Trophoblast cell (in vitro differentiated cells and primary cell): ENCODE measurements at regions not wholly inside any gene's neighbourhood (a gene's known extent, or its start where the extent isn't known, plus 50 kb on each side); places are given as distances from the start of the nearest gene placed in this dataset.

ENCODE experiments used
- DNase-seq, 2 donors: peaks; one replicate each; pipeline ENCODE4 v3.0.0-alpha.2; 2016
- H2AFZ ChIP-seq: 2 replicates; pipeline ENCODE4 v1.6.1; 2013; ENCODE audit warnings: low read length, moderate library complexity, mild to moderate bottlenecking; ENCODE audit not compliant: insufficient read depth, poor library complexity
- H2AK5ac ChIP-seq: 2 replicates; pipeline ENCODE4 v1.6.1; 2013; ENCODE audit warnings: mild to moderate bottlenecking, low read length
- H2BK120ac ChIP-seq: 2 replicates; pipeline ENCODE4 v1.6.1; 2013; ENCODE audit warnings: low read length, mild to moderate bottlenecking, moderate library complexity; ENCODE audit not compliant: insufficient read depth, poor library complexity
- H2BK12ac ChIP-seq: 2 replicates; pipeline ENCODE4 v1.6.1; 2013; ENCODE audit warnings: mild to moderate bottlenecking, low read length, moderate library complexity
- H2BK5ac ChIP-seq: 2 replicates; pipeline ENCODE4 v1.6.1; 2013; ENCODE audit warnings: low read length, low read depth, moderate library complexity, mild to moderate bottlenecking; ENCODE audit not compliant: poor library complexity
- H3K14ac ChIP-seq: 2 replicates; pipeline ENCODE4 v1.6.1; 2013; ENCODE audit warnings: mild to moderate bottlenecking, low read length
- H3K18ac ChIP-seq: 2 replicates; pipeline ENCODE4 v1.6.1; 2013; ENCODE audit warnings: mild to moderate bottlenecking, low read length
- H3K23ac ChIP-seq: 2 replicates; pipeline ENCODE4 v1.6.1; 2013; ENCODE audit warnings: low read length
- H3K27ac ChIP-seq: 2 replicates; pipeline ENCODE4 v1.5.1; 2013; ENCODE audit warnings: low read depth, mild to moderate bottlenecking, inconsistent platforms, low read length, moderate library complexity
- H3K27me3 ChIP-seq: 2 replicates; pipeline ENCODE4 v1.6.1; 2013; ENCODE audit warnings: inconsistent platforms, mild to moderate bottlenecking, low read length, moderate library complexity; ENCODE audit not compliant: insufficient read depth
- H3K36me3 ChIP-seq, 2 experiments: 1 replicate in 1 of 2; 2 replicates in 1 of 2; pipeline ENCODE4 v1.6.1; 2013; ENCODE audit warnings: low read length in 2 of 2, mild to moderate bottlenecking in 2 of 2, moderate library complexity in 1 of 2; ENCODE audit not compliant: insufficient read depth in 2 of 2, control insufficient read depth in 1 of 2
- H3K4ac ChIP-seq: 2 replicates; pipeline ENCODE4 v1.6.1; 2013; ENCODE audit warnings: low read depth, mild to moderate bottlenecking, low read length, moderate library complexity
- H3K4me1 ChIP-seq, 2 experiments: 1 replicate in 1 of 2; 2 replicates in 1 of 2; pipeline ENCODE4 v1.6.1; 2013; ENCODE audit warnings: low read length in 2 of 2, mild to moderate bottlenecking in 2 of 2, moderate library complexity in 1 of 2; ENCODE audit not compliant: insufficient read depth in 2 of 2, control insufficient read depth in 1 of 2
- H3K4me2 ChIP-seq: 2 replicates; pipeline ENCODE4 v1.6.1; 2013; ENCODE audit warnings: inconsistent platforms, mild to moderate bottlenecking, low read length, moderate library complexity
- H3K4me3 ChIP-seq: 2 replicates; pipeline ENCODE4 v1.5.1; 2013; ENCODE audit warnings: mild to moderate bottlenecking, low read depth, low read length, inconsistent platforms
- H3K79me1 ChIP-seq: one replicate; pipeline ENCODE4 v1.6.1; 2013; ENCODE audit warnings: low read length
- H3K79me2 ChIP-seq: 2 replicates; pipeline ENCODE4 v1.6.1; 2013; ENCODE audit warnings: low read length, mild to moderate bottlenecking; ENCODE audit not compliant: control insufficient read depth, insufficient read depth, poor library complexity
- H3K9ac ChIP-seq: 2 replicates; pipeline ENCODE4 v1.6.1; 2013; ENCODE audit warnings: mild to moderate bottlenecking, low read length
- H3K9me3 ChIP-seq: 2 replicates; pipeline ENCODE4 v1.6.1; 2013; ENCODE audit warnings: low read depth, mild to moderate bottlenecking, control low read depth, inconsistent platforms, low read length; ENCODE audit not compliant: insufficient read depth
- H4K12ac ChIP-seq: 2 replicates; pipeline ENCODE4 v1.6.1; 2013; ENCODE audit warnings: low read depth, mild to moderate bottlenecking, low read length, moderate library complexity
- H4K8ac ChIP-seq: 2 replicates; pipeline ENCODE4 v1.6.1; 2013; ENCODE audit warnings: low read depth, mild to moderate bottlenecking, low read length, moderate library complexity
- H4K91ac ChIP-seq: one replicate; pipeline ENCODE4 v1.6.1; 2013; ENCODE audit warnings: low read depth, mild to moderate bottlenecking, low read length, moderate library complexity
- WGBS: extraction: QIAGEN DNeasy Blood & Tissue Kit; methylation state at CpG from one replicate; pipeline ENCODE4 v1.1.7; 2013; ENCODE audit warnings: missing lambda C conversion rate; ENCODE audit not compliant: insufficient read length, insufficient coverage; ENCODE audit errors: extremely low coverage; 5-methylcytosine and 5-hydroxymethylcytosine counted together

DNA sequence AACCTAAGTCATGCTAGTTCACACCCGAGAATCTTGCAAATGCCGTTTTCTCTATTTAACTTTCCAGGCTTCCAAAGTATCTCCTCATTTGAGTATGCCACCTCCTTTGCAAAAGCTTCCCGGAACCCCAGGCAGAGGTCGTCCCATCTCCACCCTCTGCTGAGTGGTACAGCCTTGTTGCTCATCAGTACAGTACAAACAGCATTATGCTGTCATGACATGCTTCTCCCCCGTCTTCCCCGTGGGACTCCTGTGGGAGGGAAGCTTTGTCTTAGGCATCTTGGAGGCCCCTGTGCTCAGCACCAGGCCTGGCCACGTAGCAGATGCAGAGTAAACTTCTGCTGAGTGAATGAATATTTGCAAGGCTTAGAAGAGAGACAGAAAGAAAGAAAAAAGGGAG is 102.7 kb downstream of the CDCA7 start:
- no peaks in the 10 kb centered on the region for H3K9me3 ChIP-seq
- no peak overlapping the region for H3K23ac ChIP-seq
- H4K91ac ChIP-seq: no peak overlapping the region
- DNase-seq: no peak
- H3K27ac ChIP-seq: no peak overlapping the region
- H3K4ac ChIP-seq: no peak overlapping the region
- H2BK12ac ChIP-seq: no peak overlapping the region
- H3K18ac ChIP-seq: no peak overlapping the region
- no peaks in the 10 kb centered on the region for H3K36me3 ChIP-seq
- no peak overlapping the region for H3K14ac ChIP-seq
- no peak overlapping the region for H2AFZ ChIP-seq
- no peaks in the 10 kb centered on the region for H3K79me2 ChIP-seq
- no peak overlapping the region for H3K4me2 ChIP-seq
- H3K4me1 ChIP-seq: no peaks in the 10 kb centered on the region
- no peak overlapping the region for H2AK5ac ChIP-seq
- no peak overlapping the region for H3K4me3 ChIP-seq
- H3K9ac ChIP-seq: no peak overlapping the region
- H3K27me3 ChIP-seq: no peaks in the 10 kb centered on the region
- WGBS: no CpG with 5 or more reads among the region's 7 CpGs
- H4K8ac ChIP-seq: no peak overlapping the region
- no peaks in the 10 kb centered on the region for H3K79me1 ChIP-seq
- no peak overlapping the region for H4K12ac ChIP-seq
- H2BK120ac ChIP-seq: no peak overlapping the region
- H2BK5ac ChIP-seq: no peak overlapping the region

GRCh38 chr2:173458991-173459780 is 104.5 kb downstream of the CDCA7 start:
- no CpG with 5 or more reads among the region's 8 CpGs for WGBS
- Histone ChIP-seq H2BK120ac (no peak overlapping the region), H3K4me1 (no peaks in the 10 kb centered on the region), H3K27ac (no peak overlapping the region), H2BK12ac (no peak overlapping the region), H3K18ac (no peak overlapping the region), H3K9ac (no peak overlapping the region), H2AFZ (no peak overlapping the region), H4K91ac (no peak overlapping the region), H3K36me3 (no peaks in the 10 kb centered on the region), H3K14ac (no peak overlapping the region), H3K4me2 (no peak overlapping the region), H3K23ac (no peak overlapping the region), H4K12ac (no peak overlapping the region), H3K79me2 (no peaks in the 10 kb centered on the region), H2BK5ac (no peak overlapping the region), H4K8ac (no peak overlapping the region), H3K79me1 (no peaks in the 10 kb centered on the region), H3K4me3 (no peak overlapping the region), H3K27me3 (no peaks in the 10 kb centered on the region), H3K4ac (no peak overlapping the region), H2AK5ac (no peak overlapping the region), H3K9me3 (no peaks in the 10 kb centered on the region)
- DNase-seq: no peak

- no peaks in the 10 kb centered on the region for H3K79me2 ChIP-seq
- no peak overlapping the region for H3K9ac ChIP-seq
- H4K12ac ChIP-seq: no peak overlapping the region
- H4K8ac ChIP-seq: no peak overlapping the region
- H3K79me1 ChIP-seq: no peaks in the 10 kb centered on the region
- no peak overlapping the region for H3K23ac ChIP-seq
- no peaks in the 10 kb centered on the region for H3K9me3 ChIP-seq
- no peak overlapping the region for H3K4me3 ChIP-seq
- no peak for DNase-seq
- H2BK12ac ChIP-seq: no peak overlapping the region
- H3K4ac ChIP-seq: no peak overlapping the region
- no CpG with 5 or more reads among the region's 14 CpGs for WGBS
- no peaks in the 10 kb centered on the region for H3K27me3 ChIP-seq
- no peak overlapping the region for H3K4me2 ChIP-seq
- H3K14ac ChIP-seq: no peak overlapping the region
- H2BK120ac ChIP-seq: no peak overlapping the region
- no peak overlapping the region for H3K27ac ChIP-seq
- no peak overlapping the region for H2BK5ac ChIP-seq
- no peaks in the 10 kb centered on the region for H3K36me3 ChIP-seq
- H4K91ac ChIP-seq: no peak overlapping the region
- no peak overlapping the region for H2AFZ ChIP-seq
- H3K4me1 ChIP-seq: no peaks in the 10 kb centered on the region
- no peak overlapping the region for H2AK5ac ChIP-seq
- no peak overlapping the region for H3K18ac ChIP-seq
Measured at GRCh38 chr2:173462892-173463840, 108.5 kb downstream of the CDCA7 start.

GRCh38 chr2:173463846-173464245 is 109.2 kb downstream of the CDCA7 start:
- H2AK5ac ChIP-seq: no peak overlapping the region
- H3K36me3 ChIP-seq: no peaks in the 10 kb centered on the region
- no peaks in the 10 kb centered on the region for H3K4me1 ChIP-seq
- H3K79me2 ChIP-seq: no peaks in the 10 kb centered on the region
- H3K9me3 ChIP-seq: no peaks in the 10 kb centered on the region
- H2BK12ac ChIP-seq: no peak overlapping the region
- no peak overlapping the region for H4K8ac ChIP-seq
- no peak overlapping the region for H4K12ac ChIP-seq
- no peaks in the 10 kb centered on the region for H3K27me3 ChIP-seq
- no peak overlapping the region for H3K9ac ChIP-seq
- no peak overlapping the region for H3K23ac ChIP-seq
- no peak overlapping the region for H2BK120ac ChIP-seq
- no peak overlapping the region for H3K4ac ChIP-seq
- no peak overlapping the region for H3K14ac ChIP-seq
- no peak overlapping the region for H3K4me3 ChIP-seq
- no peak for DNase-seq
- H3K4me2 ChIP-seq: no peak overlapping the region
- H3K27ac ChIP-seq: no peak overlapping the region
- no peak overlapping the region for H2AFZ ChIP-seq
- no CpG with 5 or more reads among the region's 6 CpGs for WGBS
- H4K91ac ChIP-seq: no peak overlapping the region
- H3K79me1 ChIP-seq: no peaks in the 10 kb centered on the region
- H3K18ac ChIP-seq: no peak overlapping the region
- no peak overlapping the region for H2BK5ac ChIP-seq
